ENCODE measurements at regions not wholly inside any gene's neighbourhood (a gene's known extent, or its start where the extent isn't known, plus 50 kb on each side); places are given as distances from the start of the nearest gene placed in this dataset.

DNA sequence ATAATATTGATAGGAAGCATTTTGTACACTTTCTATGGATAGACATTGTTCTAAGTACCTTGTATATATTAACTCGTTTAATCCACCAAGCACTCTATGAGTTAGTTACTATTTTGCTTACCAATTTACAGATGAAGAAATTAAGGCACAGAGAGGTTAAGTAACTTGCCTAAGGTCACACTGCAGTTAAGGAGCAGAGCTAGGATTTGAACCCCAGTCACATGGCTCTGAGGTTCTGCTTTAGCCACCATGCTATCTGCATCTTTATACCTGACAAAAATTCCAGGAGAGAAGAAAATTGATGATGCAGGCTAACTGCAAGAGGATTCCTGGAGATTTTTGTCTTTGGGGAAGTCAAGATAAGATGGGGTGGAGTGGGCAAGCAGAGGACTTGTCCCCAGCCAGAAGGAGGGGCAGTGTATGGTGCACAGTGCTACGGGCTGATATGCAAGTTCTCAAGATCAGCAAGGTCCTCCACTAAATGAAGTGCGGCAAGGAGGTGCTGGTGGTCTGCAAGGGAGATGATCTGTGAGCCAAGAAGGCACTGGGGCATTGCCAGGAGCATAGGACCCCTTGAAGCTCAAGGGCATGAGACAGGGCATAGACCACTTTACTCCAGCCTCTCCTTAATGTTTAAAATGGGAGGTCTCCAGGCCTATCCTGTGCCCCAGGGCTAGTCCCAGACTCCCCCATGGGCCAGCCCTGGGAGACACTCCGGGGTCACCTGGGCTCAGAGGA, 430.6 kb downstream of the RPS24 start:
- TF ChIP-seq, protein P1, sequence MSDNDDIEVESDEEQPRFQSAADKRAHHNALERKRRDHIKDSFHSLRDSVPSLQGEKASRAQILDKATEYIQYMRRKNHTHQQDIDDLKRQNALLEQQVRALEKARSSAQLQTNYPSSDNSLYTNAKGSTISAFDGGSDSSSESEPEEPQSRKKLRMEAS (IDR thresholded peaks at IDR 0.05) = no peak
- TF ChIP-seq EP300 (IDR thresholded peaks at IDR 0.05; ENCODE audit: borderline replicate concordance) = no peak
- no peak for TF ChIP-seq TCF12 (IDR thresholded peaks at IDR 0.05; ENCODE audit: low read depth)

DNA sequence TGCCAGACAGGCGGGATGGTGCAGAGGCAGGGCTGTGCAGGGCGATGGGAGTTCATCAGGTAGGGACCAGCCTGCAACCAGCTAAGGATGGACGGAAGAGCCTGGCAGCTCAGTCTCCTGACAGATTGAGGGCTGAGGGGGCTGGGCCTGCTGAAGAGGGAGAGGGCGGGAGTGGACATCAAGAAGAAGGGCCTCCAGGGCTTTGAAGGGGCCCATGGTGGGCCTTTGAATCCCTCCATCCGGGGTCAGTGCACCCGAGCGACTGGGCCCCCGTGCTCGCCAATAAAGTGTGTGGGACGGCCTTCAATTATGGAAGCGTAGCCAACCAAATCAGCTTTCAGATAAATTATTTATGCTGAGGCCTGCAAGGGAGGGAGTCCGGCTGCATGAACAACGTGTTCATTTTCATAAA, 431.2 kb downstream of the RPS24 start:
- TF ChIP-seq ZBTB7A (IDR thresholded peaks at IDR 0.05; ENCODE audit: low read depth) (no peak), TAF1 (IDR thresholded peaks at IDR 0.05; ENCODE audit: low read depth) (no peak)
- TF ChIP-seq, protein P2, sequence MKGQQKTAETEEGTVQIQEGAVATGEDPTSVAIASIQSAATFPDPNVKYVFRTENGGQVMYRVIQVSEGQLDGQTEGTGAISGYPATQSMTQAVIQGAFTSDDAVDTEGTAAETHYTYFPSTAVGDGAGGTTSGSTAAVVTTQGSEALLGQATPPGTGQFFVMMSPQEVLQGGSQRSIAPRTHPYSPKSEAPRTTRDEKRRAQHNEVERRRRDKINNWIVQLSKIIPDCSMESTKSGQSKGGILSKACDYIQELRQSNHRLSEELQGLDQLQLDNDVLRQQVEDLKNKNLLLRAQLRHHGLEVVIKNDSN (IDR thresholded peaks at IDR 0.05) = no peak

DNA sequence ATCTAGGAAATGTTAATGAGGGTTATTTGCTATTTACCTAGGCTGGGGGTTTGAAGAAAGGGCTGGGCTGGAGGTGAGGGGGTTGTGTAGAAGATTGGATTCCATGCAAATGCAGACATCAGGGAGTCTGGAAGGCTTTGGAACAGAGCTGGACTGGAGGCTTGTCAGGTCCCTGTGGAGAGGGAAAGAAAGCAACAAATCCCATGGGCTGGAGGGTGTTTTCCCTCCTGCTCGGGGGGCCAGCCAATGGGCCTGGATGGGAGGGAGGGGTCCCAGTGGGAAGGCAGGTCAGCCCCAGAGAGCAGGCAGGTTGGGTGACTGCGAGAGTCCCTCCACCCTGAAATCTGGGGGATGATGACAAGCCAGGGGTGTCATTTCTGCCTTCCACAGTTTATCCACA, 431.8 kb downstream of the RPS24 start:
- no peak for TF ChIP-seq CEBPB (IDR thresholded peaks at IDR 0.05)
- no peak for TF ChIP-seq TEAD4 (IDR thresholded peaks at IDR 0.05)
- no peak for TF ChIP-seq NFIC (IDR thresholded peaks at IDR 0.05)

DNA sequence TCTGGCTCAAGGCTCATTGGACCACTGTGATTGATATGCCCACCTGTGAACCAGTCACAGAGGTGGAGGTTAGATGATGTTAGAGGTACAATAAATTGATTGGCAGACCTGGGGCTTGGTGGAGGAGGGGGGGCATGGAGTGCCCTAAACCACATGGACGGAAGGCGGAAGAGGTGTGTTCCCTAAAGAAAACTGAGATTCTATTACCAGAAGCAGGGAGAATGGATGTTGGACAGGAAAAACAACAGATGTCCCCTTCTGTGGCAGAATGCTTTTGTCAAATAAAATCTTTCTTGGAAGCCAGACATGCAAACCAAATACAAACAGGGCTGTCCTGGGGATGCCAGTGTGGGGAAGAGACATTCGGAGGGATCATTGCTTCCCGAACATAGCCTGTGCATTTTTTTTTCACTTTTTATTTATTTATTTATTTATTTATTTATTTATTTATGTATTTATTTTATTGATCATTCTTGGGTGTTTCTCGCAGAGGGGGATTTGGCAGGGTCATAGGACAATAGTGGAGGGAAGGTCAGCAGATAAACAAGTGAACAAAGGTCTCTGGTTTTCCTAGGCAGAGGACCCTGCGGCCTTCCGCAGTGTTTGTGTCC, 433.9 kb downstream of the RPS24 start:
- TF ChIP-seq FOXM1 (IDR thresholded peaks at IDR 0.05; ENCODE audit: borderline replicate concordance, low read depth) (no peak), TAF1 (IDR thresholded peaks at IDR 0.05; ENCODE audit: low read depth) (no peak), RAD21 (IDR thresholded peaks at IDR 0.05; ENCODE audit: low read depth) (no peak), EGR1 (IDR thresholded peaks at IDR 0.05) (no peak), TEAD4 (IDR thresholded peaks at IDR 0.05) (no peak), TCF12 (IDR thresholded peaks at IDR 0.05; ENCODE audit: low read depth) (no peak), EP300 (IDR thresholded peaks at IDR 0.05; ENCODE audit: borderline replicate concordance) (no peak), CEBPB (IDR thresholded peaks at IDR 0.05) (no peak), YY1 (IDR thresholded peaks at IDR 0.05; ENCODE audit: low read depth) (no peak), NFIC (IDR thresholded peaks at IDR 0.05) (no peak), CREB1 (IDR thresholded peaks at IDR 0.05; ENCODE audit: low read depth) (no peak), ZBTB7A (IDR thresholded peaks at IDR 0.05; ENCODE audit: low read depth) (no peak)
- TF ChIP-seq, protein P2 (IDR thresholded peaks at IDR 0.05) = no peak
- TF ChIP-seq, protein P3, sequence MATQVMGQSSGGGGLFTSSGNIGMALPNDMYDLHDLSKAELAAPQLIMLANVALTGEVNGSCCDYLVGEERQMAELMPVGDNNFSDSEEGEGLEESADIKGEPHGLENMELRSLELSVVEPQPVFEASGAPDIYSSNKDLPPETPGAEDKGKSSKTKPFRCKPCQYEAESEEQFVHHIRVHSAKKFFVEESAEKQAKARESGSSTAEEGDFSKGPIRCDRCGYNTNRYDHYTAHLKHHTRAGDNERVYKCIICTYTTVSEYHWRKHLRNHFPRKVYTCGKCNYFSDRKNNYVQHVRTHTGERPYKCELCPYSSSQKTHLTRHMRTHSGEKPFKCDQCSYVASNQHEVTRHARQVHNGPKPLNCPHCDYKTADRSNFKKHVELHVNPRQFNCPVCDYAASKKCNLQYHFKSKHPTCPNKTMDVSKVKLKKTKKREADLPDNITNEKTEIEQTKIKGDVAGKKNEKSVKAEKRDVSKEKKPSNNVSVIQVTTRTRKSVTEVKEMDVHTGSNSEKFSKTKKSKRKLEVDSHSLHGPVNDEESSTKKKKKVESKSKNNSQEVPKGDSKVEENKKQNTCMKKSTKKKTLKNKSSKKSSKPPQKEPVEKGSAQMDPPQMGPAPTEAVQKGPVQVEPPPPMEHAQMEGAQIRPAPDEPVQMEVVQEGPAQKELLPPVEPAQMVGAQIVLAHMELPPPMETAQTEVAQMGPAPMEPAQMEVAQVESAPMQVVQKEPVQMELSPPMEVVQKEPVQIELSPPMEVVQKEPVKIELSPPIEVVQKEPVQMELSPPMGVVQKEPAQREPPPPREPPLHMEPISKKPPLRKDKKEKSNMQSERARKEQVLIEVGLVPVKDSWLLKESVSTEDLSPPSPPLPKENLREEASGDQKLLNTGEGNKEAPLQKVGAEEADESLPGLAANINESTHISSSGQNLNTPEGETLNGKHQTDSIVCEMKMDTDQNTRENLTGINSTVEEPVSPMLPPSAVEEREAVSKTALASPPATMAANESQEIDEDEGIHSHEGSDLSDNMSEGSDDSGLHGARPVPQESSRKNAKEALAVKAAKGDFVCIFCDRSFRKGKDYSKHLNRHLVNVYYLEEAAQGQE (IDR thresholded peaks at IDR 0.05; ENCODE audit: low read depth) = no peak
- TF ChIP-seq, protein P1 (IDR thresholded peaks at IDR 0.05) = no peak

DNA sequence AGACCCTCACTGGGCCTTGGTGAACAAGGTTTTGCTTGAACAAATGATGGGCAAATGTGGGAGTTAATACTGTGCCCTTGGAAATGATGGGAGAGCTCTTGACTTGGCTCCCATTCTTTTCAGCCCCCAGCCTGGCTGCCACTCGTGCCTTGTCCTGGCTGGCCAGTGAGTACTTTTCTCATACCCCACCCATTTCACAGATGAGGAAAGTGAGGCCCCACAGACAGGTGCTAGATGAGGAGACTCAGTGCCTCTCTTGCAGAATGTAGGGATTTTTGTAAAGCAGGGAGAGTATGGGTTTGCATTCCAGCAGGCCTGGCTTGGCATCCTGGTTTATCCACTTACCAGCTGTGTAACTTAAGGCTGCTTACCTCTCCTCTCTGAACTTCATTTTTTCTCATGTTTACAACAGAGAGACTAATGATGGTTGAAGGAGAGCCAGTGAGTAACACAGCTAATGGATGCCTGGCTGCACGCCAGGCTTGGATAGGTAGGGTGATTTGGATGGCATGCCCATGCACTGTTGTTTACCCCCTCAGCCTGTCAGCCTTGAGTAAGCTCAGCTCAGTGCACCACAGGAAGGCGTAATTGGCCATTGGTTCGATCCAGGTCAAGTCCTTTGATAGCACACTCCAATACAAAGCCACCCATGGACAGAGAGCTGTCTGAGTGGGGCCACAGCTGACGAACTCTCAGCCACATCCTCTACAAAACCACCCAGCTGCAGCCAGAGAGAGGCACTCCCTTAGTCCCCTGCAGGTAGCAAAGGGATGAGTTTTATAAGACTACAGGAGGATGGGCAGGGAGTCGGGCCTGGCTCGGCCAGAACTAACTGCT, 436.8 kb downstream of the RPS24 start:
- TF ChIP-seq NFIC (IDR thresholded peaks at IDR 0.05) = peak; percentile 71
- TF ChIP-seq TEAD4 (IDR thresholded peaks at IDR 0.05) = 0 out of 2 replicates have a peak, but pooled peaks have one; percentile 13
- TF ChIP-seq ZBTB7A (IDR thresholded peaks at IDR 0.05; ENCODE audit: low read depth) = no peak

DNA sequence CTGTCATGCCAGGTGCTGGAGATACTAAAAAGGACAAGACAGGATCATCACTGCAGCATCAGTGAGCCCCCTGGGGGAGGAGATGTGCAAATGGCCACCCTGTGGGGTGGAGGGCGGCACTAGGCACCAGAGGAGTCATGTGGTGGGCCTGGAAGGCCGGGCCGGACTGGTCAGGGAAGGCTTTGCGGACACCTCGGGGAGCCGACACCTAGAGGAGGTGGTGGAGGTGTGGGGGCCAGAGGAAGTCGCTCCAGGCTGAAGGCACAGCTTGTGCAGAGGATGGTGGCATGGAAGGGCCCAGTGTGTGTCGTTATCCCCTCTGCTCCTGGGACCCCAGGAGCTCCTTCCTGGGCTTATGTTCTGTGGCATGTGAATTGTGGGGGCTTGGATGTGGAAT, 437.7 kb downstream of the RPS24 start:
- TF ChIP-seq FOXM1 (IDR thresholded peaks at IDR 0.05; ENCODE audit: borderline replicate concordance, low read depth) = no peak

DNA sequence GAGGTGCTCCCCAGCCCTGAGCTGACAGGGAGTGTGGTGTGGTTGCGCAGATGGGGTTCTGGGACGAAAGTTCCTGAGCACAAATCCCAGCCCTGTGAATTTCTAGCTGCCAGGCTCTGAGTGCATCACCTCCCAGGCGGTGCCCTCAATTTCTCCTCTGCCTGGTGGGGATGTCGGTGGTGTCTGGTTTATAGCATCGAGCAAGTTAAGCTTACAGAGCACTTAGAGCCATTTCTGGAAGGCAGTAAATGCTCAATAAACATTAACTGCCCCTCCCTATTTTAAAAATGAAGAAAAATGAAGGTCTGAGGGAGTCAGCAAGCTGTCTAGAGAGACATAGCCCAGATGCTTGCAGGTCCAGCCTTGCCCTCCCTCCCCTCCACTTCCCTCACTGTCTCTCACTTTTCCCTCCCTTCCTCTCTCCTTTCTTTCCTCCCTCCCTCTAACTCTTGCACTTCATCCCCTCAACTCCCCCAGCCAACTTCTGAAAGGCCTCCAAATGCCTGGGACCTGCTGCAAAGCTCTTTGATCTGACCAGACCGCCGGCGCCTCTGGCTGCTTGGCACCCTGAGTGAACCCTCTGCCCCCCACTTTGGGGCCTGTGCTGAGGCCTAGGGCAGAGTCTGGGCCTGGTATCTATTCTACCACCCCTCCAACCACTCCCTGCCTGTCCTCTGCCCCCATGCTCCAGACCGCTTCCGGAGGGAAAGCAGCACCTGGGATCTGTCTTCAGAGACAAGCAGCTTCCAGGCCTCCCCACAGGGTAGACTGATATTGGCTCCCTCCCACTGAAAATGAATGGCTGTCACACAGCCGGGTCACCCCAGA, 438.3 kb downstream of the RPS24 start:
- TF ChIP-seq TCF12 (IDR thresholded peaks at IDR 0.05; ENCODE audit: low read depth) = no peak
- no peak for TF ChIP-seq TAF1 (IDR thresholded peaks at IDR 0.05; ENCODE audit: low read depth)
- TF ChIP-seq RAD21 (IDR thresholded peaks at IDR 0.05; ENCODE audit: low read depth) = no peak
- TF ChIP-seq TEAD4 (IDR thresholded peaks at IDR 0.05) = no peak
- TF ChIP-seq, protein P3 (IDR thresholded peaks at IDR 0.05; ENCODE audit: low read depth) = no peak
- TF ChIP-seq, protein P1 (IDR thresholded peaks at IDR 0.05) = no peak
- TF ChIP-seq CEBPB (IDR thresholded peaks at IDR 0.05) = no peak
- TF ChIP-seq, protein P2 (IDR thresholded peaks at IDR 0.05) = no peak
- TF ChIP-seq FOXM1 (IDR thresholded peaks at IDR 0.05; ENCODE audit: borderline replicate concordance, low read depth) = no peak
- no peak for TF ChIP-seq ZBTB7A (IDR thresholded peaks at IDR 0.05; ENCODE audit: low read depth)
- TF ChIP-seq CREB1 (IDR thresholded peaks at IDR 0.05; ENCODE audit: low read depth) = no peak
- no peak for TF ChIP-seq YY1 (IDR thresholded peaks at IDR 0.05; ENCODE audit: low read depth)
- TF ChIP-seq EP300 (IDR thresholded peaks at IDR 0.05; ENCODE audit: borderline replicate concordance) = no peak
- no peak for TF ChIP-seq EGR1 (IDR thresholded peaks at IDR 0.05)
- TF ChIP-seq NFIC (IDR thresholded peaks at IDR 0.05) = no peak

Measured in Ishikawa (cell line).